GM21576 (cell line): ENCODE measurements at regions not wholly inside any gene's neighbourhood (a gene's known extent, or its start where the extent isn't known, plus 50 kb on each side); places are given as distances from the start of the nearest gene placed in this dataset.

Experiments used
- ATAC-seq: cut with Tn5 transposase; IDR thresholded peaks from one replicate; pipeline ENCODE4 v1.9.1; 2021; ENCODE audit warnings: mild to moderate bottlenecking, moderate library complexity; ENCODE audit not compliant: unreplicated experiment

DNA sequence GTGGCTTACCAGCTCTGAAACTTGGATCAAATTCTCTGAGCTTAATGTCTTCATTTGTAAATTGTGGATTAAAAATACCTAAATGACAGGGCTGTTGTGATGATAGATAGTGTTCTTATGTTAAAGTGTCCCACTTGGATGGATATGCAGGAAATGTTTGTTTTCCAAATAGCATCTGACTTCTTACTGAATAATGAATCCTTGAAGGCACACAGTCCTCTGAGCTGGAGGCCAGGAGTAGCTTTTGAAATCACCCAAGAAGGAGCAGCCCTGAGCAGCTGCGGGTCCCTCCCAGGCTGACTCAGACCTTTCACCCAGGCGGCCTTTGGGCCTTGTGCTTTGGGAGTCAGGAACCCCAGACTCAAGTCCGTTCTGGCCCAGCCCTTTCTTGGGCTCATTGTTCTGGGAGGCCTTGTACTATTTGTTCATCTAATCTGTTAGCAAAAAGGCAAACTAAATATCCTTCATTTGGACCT, 173.0 kb upstream of the GATA6 start:
- ATAC-seq = no peak

- ATAC-seq = peak; percentile 66
Measured at GRCh38 chr18:21997207-21998143, 171.9 kb upstream of the GATA6 start.

DNA sequence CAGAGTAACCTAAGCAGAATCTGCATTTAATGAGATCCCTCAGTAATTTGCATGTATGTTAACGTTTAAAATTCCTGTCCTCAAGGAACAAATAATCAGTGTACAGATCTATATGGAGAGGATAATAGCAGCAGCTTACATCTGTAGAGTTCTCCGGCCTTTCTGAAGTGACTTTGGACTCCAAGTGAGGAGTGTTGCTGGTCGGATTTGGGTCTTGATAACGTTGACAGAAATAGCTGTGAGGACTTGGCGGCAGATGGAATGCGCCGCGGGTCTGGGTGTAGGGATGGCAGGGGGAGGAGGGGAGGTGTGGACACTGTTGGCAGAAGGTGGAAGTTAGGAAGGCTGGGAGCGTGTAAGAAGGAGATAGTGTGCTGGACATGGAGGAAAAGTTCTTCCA, 170.9 kb upstream of the GATA6 start:
- ATAC-seq = no peak

GRCh38 chr18:22001912-22002487, 167.4 kb upstream of the GATA6 start:
- no peak for ATAC-seq

- no peak for ATAC-seq
Measured at GRCh38 chr18:22005191-22005841, 164.1 kb upstream of the GATA6 start.

- ATAC-seq = no peak
Measured at GRCh38 chr18:22006458-22006857, 162.9 kb upstream of the GATA6 start.

- no peak for ATAC-seq
Measured at GRCh38 chr18:22009242-22009641, 160.1 kb upstream of the GATA6 start.

DNA sequence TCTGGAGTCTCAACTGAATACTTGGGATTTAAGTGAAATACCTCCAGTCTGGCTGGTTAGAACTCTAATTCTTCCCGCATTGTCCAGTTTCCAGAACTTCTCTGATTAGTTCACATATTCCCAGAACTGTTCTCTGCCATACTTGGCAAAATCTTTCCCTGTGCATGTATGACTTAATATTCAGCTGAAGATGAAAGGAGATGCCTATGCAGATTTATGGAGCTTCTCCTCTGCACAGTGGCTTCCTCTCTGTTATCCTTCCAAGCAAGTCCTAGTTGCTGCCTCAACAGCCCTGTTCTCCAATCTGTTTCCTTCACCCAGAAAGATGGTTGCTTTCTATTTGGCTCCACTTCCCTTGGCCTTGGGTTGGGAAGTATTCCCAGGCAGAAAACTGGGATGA, 155.4 kb upstream of the GATA6 start:
- no peak for ATAC-seq

DNA sequence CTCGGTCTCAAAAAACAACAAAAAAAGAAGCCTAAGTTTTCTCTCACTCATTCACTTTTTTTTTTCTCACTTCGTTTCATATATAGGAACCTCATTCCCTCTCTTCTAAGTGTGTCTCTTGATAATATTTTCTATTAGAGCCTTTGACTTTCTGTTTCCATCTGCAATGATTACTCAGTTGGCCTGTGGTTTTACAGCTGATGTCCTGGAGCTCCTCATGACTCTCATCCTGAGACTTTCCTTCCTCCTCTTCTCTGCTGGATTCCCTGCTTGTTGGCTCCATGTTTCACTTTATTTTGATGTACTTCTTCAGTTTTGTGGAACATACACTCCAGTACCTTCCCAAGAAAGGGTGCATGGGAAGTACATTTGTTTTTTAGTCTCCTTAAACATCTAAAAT, 154.2 kb upstream of the GATA6 start:
- no peak for ATAC-seq

DNA sequence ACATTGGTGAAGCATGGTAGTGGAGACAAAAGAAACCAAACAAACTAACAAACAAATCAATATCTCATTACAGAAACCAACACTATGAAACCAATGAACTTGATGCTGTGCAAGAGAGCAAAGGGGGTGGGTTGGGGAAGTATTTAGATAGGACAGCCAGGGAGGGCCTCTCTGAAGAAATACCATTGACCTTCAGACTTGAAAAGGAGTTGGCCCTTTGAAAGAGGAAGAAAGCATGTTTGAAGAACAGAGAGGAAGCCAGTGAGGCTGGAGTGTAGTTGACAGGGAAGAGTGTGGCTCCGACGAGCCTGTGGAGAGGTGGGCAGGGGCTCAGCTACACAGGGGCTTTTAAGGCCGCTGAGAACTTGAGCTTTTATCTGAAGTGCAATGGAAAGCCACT, 151.0 kb upstream of the GATA6 start:
- ATAC-seq = no peak

- no peak for ATAC-seq
Measured at GRCh38 chr18:22019193-22019592, 150.2 kb upstream of the GATA6 start.

DNA sequence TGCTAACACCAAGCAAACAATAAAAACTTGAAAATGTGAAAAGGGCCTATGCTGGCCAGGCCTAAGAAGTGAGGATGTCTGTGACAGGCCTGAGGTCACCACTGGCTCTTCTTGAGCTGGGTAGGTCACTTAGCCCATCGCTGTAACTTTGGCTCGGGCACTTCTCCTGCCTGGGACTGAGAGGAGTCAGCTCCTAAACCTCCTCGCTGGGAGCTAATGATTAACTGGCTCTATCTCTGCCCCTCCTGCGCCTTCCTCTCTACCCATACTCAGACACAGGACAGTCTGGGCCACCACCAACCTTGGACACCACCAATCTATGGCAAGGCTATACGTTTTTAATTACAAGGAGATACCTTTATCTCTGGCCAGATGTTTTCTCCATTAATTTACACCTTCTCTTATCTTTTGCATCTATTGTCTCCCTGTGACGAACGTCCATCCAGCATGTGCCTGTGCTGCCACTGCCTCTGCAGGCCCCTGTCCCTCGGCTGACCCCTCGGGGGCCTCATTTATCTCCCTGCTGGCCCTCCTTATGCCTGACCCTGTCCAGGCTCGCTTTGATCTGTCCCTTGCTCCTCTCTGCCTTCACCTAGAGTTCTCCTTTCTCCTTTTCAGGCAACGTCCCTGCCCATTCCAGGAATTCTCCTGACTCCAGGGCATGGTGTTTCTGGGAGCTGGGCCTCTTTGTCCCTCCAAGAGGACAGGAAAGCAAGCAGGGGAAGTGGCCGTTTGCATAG, 149.1 kb upstream of the GATA6 start:
- ATAC-seq = no peak

DNA sequence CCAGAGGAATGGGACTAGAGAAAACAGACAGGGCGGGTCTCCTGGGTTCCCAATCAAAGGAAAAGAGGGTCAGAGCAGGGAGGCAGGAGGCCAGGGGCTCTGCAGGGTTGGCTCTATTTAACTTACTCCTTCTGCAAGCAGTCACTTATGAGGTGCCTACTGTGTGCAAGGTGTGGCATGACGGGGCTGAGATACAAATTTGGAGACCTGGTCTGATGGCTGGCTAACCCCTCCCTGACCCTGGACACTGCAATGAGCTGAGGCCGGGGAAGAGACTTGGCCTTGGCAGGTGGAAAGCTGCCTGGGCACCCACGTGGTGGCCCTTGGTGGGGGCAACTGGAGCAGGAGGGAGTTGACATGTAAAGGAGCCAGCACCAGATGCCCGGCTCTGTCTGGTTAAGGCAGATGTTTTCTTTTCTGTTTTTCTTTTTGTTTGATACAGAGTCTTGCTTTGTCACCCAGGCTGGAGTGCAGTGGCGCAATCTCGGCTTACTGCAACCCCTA, 148.5 kb upstream of the GATA6 start:
- no peak for ATAC-seq

DNA sequence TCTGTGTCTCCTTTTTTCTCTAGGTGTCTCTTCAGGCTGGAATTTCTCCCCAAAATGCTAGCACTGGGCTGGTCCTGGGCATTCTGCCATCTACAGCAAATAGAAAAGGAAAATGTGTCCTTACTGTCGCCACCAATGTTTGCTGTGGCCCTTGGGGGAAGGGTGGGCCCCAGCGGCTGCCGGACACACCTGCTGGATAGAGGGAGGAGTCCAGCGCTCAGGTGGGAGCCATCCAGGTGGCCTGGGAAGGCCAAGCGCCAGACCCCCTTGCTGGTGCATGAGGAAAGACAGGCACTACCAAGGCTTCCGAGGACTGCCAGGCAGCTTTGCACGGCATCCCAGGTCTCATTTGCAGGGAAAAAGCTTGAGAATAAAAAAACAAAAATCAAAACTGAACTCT, 147.7 kb upstream of the GATA6 start:
- ATAC-seq = no peak

DNA sequence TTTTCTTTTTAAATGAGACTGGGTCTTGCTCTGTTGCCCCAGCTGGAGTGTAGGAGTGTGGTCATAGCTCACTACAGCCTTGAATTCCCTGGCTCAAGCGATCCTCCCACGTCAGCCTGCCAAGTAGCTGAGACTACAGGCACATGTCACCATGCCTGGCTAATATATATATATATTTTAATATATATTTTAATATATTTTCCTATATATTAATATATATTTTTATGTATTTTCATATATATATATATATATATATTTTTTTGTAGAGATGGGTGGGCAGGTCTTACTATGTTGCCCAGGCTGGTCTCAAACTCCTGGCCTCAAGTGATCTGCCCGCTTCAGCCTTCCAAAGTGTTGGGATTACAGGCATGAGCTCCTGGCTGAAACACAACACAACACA, 144.5 kb upstream of the GATA6 start:
- ATAC-seq = no peak

DNA sequence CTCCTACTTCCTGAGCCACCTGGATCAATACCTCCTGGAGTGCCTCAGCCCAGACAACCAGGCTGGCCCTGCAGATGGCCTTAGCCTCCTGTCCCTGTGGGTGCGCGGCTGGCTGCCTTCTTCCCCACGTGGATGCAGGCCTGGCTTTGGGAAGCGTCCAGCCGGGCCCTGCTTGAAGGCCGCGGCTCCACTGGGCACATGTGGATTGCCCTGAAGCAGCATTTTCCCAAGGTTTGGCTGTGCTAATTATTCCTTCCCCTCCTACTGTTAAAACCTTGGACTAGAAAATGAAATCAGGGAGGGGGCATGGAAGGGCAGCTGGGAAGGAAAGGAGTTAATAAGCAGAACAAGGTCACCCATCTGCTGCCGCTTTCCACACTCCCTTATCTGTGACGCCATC, 143.0 kb upstream of the GATA6 start:
- no peak for ATAC-seq

GRCh38 chr18:22026889-22027288, 142.5 kb upstream of the GATA6 start:
- no peak for ATAC-seq

GRCh38 chr18:22031611-22032010, 137.8 kb upstream of the GATA6 start:
- no peak for ATAC-seq

GRCh38 chr18:22032392-22032961, 136.9 kb upstream of the GATA6 start:
- peak; percentile 64 for ATAC-seq

- no peak for ATAC-seq
Measured at GRCh38 chr18:22033085-22033484, 136.3 kb upstream of the GATA6 start.

DNA sequence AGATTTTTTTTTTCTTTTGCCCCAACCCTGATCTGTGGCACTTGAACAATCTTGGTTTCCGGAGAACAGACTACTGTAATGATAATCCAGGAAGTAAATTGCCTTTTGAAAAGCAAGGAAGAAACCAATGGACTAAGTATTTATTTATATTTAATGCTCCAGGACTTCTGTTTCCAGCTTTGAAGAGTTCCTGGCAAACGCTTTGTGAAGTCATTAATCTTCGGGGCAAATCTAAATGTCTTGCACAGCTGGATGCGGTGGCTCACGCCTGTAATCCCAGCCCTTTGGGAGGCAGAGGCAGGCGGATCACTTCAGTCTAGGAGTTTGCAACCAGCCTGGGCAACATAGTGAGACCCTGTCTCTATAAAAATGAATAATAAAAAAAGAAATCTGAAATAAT, 135.1 kb upstream of the GATA6 start:
- no peak for ATAC-seq
